Mucosa of rectum (tissue), 2 donors: ENCODE measurements at regions not wholly inside any gene's neighbourhood (a gene's known extent, or its start where the extent isn't known, plus 50 kb on each side); places are given as distances from the start of the nearest gene placed in this dataset.

Experiments
- H3K27ac ChIP-seq, 2 donors: one replicate each; pipeline ENCODE4 v1.7.0; 2013; ENCODE audit warnings: inconsistent platforms in 2 of 2, low read depth in 2 of 2, low read length in 2 of 2
- H3K27me3 ChIP-seq, 2 donors: one replicate each; pipeline ENCODE4 v1.7.0; 2013; ENCODE audit warnings: low read length in 2 of 2; ENCODE audit not compliant: control insufficient read depth in 2 of 2, insufficient read depth in 2 of 2
- H3K36me3 ChIP-seq, 2 donors: one replicate each; pipeline ENCODE4 v1.7.0; 2013; ENCODE audit warnings: low read length in 2 of 2; ENCODE audit not compliant: control insufficient read depth in 2 of 2, insufficient read depth in 2 of 2
- H3K4me1 ChIP-seq, 2 donors: one replicate each; pipeline ENCODE4 v1.7.0; 2013; ENCODE audit warnings: low read length in 2 of 2, mild to moderate bottlenecking in 1 of 2; ENCODE audit not compliant: control insufficient read depth in 2 of 2, insufficient read depth in 2 of 2
- H3K4me3 ChIP-seq, 2 donors: one replicate each; pipeline ENCODE4 v1.7.0; 2013; ENCODE audit warnings: low read length in 2 of 2
- H3K9ac ChIP-seq, 2 donors: one replicate each; pipeline ENCODE4 v1.7.0; 2013; ENCODE audit warnings: low read length in 2 of 2, low read depth in 1 of 2, mild to moderate bottlenecking in 1 of 2
- H3K9me3 ChIP-seq, 2 donors: one replicate each; pipeline ENCODE4 v1.7.0; 2013; ENCODE audit warnings: low read length in 2 of 2; ENCODE audit not compliant: control insufficient read depth in 2 of 2
- donor health status: healthy.
- donor health status: Normal muscosa, but diverticular disease.

DNA sequence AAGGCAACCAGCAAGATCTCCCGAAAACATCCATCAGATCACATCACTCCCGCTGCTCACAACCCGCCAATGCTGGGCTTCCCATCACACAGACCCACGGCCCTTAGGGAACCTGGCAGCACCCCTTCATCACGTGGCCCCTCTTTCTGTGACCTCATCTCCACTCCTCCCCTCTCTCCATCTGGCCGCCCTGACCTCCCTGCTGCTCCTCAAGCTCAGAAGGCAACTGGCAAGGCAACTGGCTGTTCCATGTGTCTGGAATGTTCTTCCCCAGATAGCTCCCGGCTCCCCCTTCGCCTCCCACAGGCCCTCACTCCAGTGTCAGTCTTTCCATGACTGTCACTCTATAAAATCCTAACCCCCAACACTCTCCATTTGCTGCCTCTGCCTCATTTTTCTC is 113.0 kb upstream of the ERG start:
- H3K9me3 ChIP-seq: no peaks in the 10 kb centered on the region
- no peaks in the 10 kb centered on the region for H3K4me1 ChIP-seq
- no peak overlapping the region for H3K4me3 ChIP-seq
- H3K27ac ChIP-seq: no peak overlapping the region
- no peaks in the 10 kb centered on the region for H3K36me3 ChIP-seq
- no peak overlapping the region for H3K9ac ChIP-seq
- no peaks in the 10 kb centered on the region for H3K27me3 ChIP-seq

DNA sequence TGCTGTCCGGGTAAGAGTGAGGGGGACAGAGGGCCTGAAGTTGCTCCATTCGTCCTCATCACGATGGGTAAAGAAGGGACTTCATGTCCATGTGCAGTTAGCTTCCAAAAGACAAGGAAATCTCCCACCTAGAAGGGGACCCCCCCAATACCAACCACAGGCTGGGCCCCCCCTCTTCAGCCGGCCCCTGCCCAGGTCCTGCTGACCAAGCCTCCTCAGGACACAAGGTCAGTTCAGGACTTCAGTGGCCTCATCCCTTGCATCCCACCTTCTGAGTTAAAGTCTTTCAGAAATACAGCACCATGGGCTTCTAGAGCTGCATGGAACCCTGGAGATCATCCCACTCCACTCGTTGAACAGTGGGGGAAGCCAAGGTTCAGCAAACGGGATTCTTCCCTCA is 115.4 kb upstream of the ERG start:
- Histone ChIP-seq H3K9me3 (no peaks in the 10 kb centered on the region), H3K4me1 (no peaks in the 10 kb centered on the region), H3K27me3 (no peaks in the 10 kb centered on the region), H3K4me3 (no peak overlapping the region), H3K27ac (no peak overlapping the region), H3K9ac (no peak overlapping the region), H3K36me3 (no peaks in the 10 kb centered on the region)

DNA sequence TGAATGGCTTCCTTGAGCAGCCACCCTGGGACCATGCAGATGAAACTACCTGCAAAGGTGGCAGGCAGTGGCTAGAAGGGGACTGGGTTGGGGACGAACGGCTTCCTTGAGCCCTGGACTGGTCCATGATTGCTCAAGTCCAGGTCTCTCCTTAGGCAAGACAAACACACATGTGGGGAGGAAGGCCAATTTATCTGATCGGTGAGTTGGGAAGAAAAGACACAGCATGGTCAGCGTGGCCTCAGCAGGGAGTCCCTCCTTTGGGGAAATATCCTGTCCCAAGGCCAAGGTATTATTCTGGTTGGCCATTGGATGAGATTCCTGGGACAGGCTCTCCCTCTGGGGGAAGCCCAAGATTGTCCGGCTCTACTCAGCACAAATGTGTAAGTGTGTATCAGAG is 116.3 kb upstream of the ERG start:
- Histone ChIP-seq H3K9ac (no peak overlapping the region), H3K36me3 (no peaks in the 10 kb centered on the region), H3K27me3 (no peaks in the 10 kb centered on the region), H3K4me1 (no peaks in the 10 kb centered on the region), H3K4me3 (no peak overlapping the region), H3K9me3 (no peaks in the 10 kb centered on the region), H3K27ac (no peak overlapping the region)

GRCh38 chr21:38619480-38619879 is 121.2 kb upstream of the ERG start:
- Histone ChIP-seq H3K4me1 (no peaks in the 10 kb centered on the region), H3K9me3 (no peaks in the 10 kb centered on the region), H3K36me3 (no peaks in the 10 kb centered on the region), H3K9ac (no peak overlapping the region), H3K4me3 (no peak overlapping the region), H3K27me3 (no peaks in the 10 kb centered on the region), H3K27ac (no peak overlapping the region)

DNA sequence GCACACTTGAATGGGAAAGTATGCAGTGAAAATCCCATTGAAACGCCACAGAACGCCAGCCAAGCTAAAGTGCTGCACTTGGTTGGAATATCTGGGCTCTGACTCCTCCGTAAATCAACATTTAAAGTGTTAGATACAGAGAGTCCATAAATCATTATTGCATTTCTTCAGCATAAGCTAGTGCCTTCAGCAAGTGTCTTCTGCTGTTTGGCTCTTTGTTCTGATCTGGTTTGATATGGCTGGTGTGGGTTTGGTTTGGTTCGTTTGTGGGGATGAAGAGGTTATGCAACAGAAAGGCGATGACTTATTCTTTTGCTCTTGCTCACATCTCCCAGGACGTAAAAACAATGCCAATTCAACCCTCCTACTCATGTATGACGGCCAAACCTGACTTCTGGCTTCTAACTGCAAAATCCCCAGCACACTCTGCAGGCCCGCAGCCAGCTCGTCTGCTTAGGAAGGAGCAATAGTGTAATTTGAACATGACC is 121.8 kb upstream of the ERG start:
- Histone ChIP-seq H3K27me3 (no peaks in the 10 kb centered on the region), H3K9me3 (no peaks in the 10 kb centered on the region), H3K4me3 (no peak overlapping the region), H3K9ac (no peak overlapping the region), H3K36me3 (no peaks in the 10 kb centered on the region), H3K4me1 (no peaks in the 10 kb centered on the region), H3K27ac (no peak overlapping the region)

DNA sequence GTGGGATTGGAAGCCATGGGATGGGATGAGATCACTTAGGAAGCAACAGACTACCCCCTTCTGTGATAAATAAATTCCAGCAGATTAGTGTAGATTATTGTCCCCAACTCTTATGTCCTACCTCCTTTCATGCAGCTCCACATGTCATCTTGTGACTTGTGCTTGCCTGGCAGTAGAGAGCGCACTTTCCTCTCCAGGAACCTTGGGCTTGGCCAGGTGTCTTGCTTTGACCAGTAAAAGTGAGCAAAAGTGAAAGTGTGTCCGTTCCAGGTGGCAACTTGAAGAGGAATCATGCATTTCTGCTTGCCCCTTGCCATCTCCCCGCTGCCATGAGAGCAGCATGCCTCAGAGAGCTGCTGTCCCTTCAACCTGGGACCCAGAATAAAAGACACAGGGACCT is 122.9 kb upstream of the ERG start:
- no peak overlapping the region for H3K9ac ChIP-seq
- no peaks in the 10 kb centered on the region for H3K4me1 ChIP-seq
- H3K4me3 ChIP-seq: no peak overlapping the region
- H3K36me3 ChIP-seq: no peaks in the 10 kb centered on the region
- H3K9me3 ChIP-seq: no peaks in the 10 kb centered on the region
- H3K27ac ChIP-seq: no peak overlapping the region
- H3K27me3 ChIP-seq: no peaks in the 10 kb centered on the region

DNA sequence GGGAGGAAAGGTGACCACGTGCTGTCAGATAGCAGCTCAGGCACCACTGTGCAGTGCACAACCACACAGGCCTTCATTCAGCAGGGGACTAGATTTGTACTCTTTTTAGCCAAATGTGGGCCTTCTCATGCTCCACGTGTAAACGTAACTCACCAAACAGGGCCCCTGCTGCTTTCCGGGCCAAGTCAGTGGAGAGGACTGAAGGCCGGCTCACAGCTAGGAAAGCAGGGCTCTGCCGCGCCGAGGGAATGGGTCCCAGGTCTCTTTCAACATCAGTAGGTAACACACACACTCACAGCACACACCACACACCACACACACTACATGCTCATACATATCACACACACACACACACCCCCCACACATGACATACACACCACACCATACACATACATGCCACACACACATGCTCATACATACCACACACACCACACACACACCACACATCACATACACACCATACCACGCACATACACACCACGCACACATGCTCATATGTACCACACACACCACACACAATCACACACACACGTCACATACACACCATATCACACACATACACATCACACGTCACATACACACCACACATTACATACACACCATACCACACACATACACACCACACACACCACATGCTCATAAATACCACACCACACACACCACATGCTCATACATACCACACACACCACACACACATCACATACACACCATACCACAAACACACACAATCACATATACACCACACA is 124.0 kb upstream of the ERG start:
- Histone ChIP-seq H3K27me3 (no peaks in the 10 kb centered on the region), H3K4me1 (no peaks in the 10 kb centered on the region), H3K9ac (no peak overlapping the region), H3K4me3 (no peak overlapping the region), H3K27ac (no peak overlapping the region), H3K9me3 (no peaks in the 10 kb centered on the region), H3K36me3 (no peaks in the 10 kb centered on the region)

DNA sequence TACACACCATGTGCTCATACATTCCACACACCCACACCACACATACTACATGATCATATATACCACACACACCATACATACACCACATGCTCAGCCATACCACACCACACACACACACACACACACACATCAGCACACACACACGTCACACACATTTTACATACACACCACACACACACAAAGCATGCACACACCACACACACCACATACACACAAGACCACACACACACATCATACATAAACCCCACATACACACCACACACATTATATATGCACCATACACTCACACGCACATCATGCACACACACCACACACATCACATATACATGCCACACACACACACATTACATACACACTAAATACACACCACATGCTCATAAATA is 124.5 kb upstream of the ERG start:
- H3K9ac ChIP-seq: no peak overlapping the region
- H3K9me3 ChIP-seq: no peaks in the 10 kb centered on the region
- no peak overlapping the region for H3K4me3 ChIP-seq
- no peaks in the 10 kb centered on the region for H3K27me3 ChIP-seq
- no peaks in the 10 kb centered on the region for H3K4me1 ChIP-seq
- no peaks in the 10 kb centered on the region for H3K36me3 ChIP-seq
- H3K27ac ChIP-seq: no peak overlapping the region

DNA sequence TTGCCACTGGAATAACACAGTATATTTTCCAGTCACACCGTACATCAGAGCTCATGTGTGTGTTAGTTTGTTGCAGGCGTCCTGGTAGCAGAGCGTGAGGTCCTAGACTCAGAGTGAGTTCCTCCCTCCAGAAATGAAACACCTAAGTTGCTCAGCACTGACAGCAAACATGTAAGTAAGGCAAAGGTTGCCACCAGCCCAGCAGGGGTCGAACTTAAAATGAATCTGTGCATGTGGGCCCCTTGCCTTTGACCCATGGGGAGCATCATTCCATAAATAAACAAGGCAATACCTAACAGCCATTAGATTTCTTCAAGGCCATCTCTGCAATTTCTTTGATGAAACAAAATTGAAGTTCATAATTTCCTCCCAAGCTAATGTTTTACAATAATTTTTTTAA is 125.3 kb upstream of the ERG start:
- Histone ChIP-seq H3K9me3 (no peaks in the 10 kb centered on the region), H3K36me3 (no peaks in the 10 kb centered on the region), H3K4me1 (no peaks in the 10 kb centered on the region), H3K4me3 (no peak overlapping the region), H3K27me3 (no peaks in the 10 kb centered on the region), H3K9ac (no peak overlapping the region), H3K27ac (no peak overlapping the region)

GRCh38 chr21:38625000-38625399 is 126.7 kb upstream of the ERG start:
- H3K9ac ChIP-seq: no peak overlapping the region
- H3K27ac ChIP-seq: no peak overlapping the region
- no peak overlapping the region for H3K4me3 ChIP-seq
- H3K36me3 ChIP-seq: no peaks in the 10 kb centered on the region
- no peaks in the 10 kb centered on the region for H3K9me3 ChIP-seq
- H3K4me1 ChIP-seq: no peaks in the 10 kb centered on the region
- H3K27me3 ChIP-seq: no peaks in the 10 kb centered on the region

DNA sequence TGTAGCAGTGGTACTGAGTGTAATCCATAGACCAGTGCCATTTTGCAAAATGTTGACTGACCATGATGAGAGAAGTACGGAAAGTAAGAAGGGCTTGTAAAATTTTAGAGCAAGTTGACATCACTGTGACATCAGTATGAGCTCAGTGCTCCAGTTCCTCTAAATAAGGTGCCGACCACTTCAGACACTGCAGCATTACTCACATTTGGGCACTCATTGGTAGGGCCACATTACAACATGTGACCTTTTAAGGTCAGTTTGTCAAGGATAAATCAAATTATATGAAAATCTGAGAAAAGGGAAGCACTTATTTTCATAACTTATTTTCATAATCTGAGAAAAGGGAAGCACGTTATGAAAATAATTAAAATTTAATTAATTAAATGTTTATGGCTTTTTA is 128.0 kb upstream of the ERG start:
- H3K4me3 ChIP-seq: no peak overlapping the region
- H3K9ac ChIP-seq: no peak overlapping the region
- no peak overlapping the region for H3K27ac ChIP-seq
- no peaks in the 10 kb centered on the region for H3K4me1 ChIP-seq
- no peaks in the 10 kb centered on the region for H3K36me3 ChIP-seq
- no peaks in the 10 kb centered on the region for H3K9me3 ChIP-seq
- no peaks in the 10 kb centered on the region for H3K27me3 ChIP-seq
